Ovary (tissue), 7 donors: ENCODE measurements at regions not wholly inside any gene's neighbourhood (a gene's known extent, or its start where the extent isn't known, plus 50 kb on each side); places are given as distances from the start of the nearest gene placed in this dataset.

Experiments used
- DNase-seq, 5 donors: peaks; one replicate each; pipeline ENCODE4 v3.0.0-alpha.2; 2019 to 2020
- H3K27ac ChIP-seq, 2 donors: fragments of 200-600 bp; one replicate each; pipeline versions ENCODE4 v1.5.1 to v1.8.0; 2019 to 2022
- H3K27me3 ChIP-seq: fragments of 200-600 bp; one replicate; pipeline ENCODE4 v1.8.0; 2022
- H3K36me3 ChIP-seq: fragments of 200-600 bp; sonication (generic); one replicate; pipeline ENCODE4 v1.5.1; 2019
- H3K4me1 ChIP-seq: one replicate; pipeline ENCODE4 v1.8.1; 2013; ENCODE audit warnings: mild to moderate bottlenecking, moderate library complexity; ENCODE audit not compliant: insufficient read depth
- H3K4me3 ChIP-seq: fragments of 200-600 bp; sonication (generic); one replicate; pipeline ENCODE4 v1.5.1; 2017
- H3K9me3 ChIP-seq, 2 donors: fragments of 200-600 bp in 1 of 2; sonication (generic) in 1 of 2; one replicate each; pipeline versions ENCODE4 v1.5.1 to v1.8.1; 2013 to 2019; ENCODE audit warnings: mild to moderate bottlenecking in 1 of 2, moderate library complexity in 1 of 2
- CTCF ChIP-seq, 3 donors: fragments of 450-650 bp in 2 of 3; fragments of 200-600 bp in 1 of 3; IDR thresholded peaks; one replicate each; pipeline versions ENCODE4 v1.5.1 to v1.8.0; 2016 to 2022; ENCODE audit warnings: antibody characterized with exemption in 3 of 3, mild to moderate bottlenecking in 1 of 3
- EP300 ChIP-seq: sonication (generic); formaldehyde crosslinking; IDR thresholded peaks from one replicate; pipeline ENCODE4 v1.6.1; 2017; ENCODE audit warnings: antibody characterized with exemption
- POLR2A ChIP-seq: fragments of 450-650 bp; IDR thresholded peaks from one replicate; pipeline ENCODE4 v1.6.1; 2017; ENCODE audit warnings: antibody characterized with exemption, mild to moderate bottlenecking, moderate library complexity
- WGBS, 3 donors: extraction: QIAGEN DNeasy Blood & Tissue Kit in 1 of 3; methylation state at CpG; one replicate each; pipeline versions ENCODE4 v1.1.5 to v1.1.7; 2013 to 2017; 5-methylcytosine and 5-hydroxymethylcytosine counted together
- intact Hi-C, 4 donors: fragments of 100-400 bp; cut with DNase I; formaldehyde crosslinking; loops; one replicate each; pipeline versions ENCODE4 v1.11.0 to v1.15.1; 2022 to 2023
- donor health status: DM: no; HTN: no; CAD: no; lungs with moderate emphysema.
- donor health status: DM: no; HTN: no; CAD: no.
- donor health status: Bipolar disorder and iron deficiency.
- donor health status: DM: no; HTN: no; CAD: no.
- donor health status: DM: yes; HTN: yes; CAD: no.

GRCh38 chr4:178881937-178882336, 1439.7 kb upstream of the AGA start:
- intact Hi-C loops: no loop called here
- WGBS, 3 donors: 17 to 38% (median 32%) methylated on average over 1 of the region's 1 CpG
- DNase-seq: no peak
- Histone ChIP-seq H3K4me1 (no peaks in the 10 kb centered on the region), H3K36me3 (no peaks in the 10 kb centered on the region), H3K27me3 (no peaks in the 10 kb centered on the region), H3K9me3 (no peaks in the 10 kb centered on the region), H3K4me3 (no peak overlapping the region), H3K27ac (no peak overlapping the region)
- no peak for TF ChIP-seq CTCF (IDR thresholded peaks at IDR 0.05)
- TF ChIP-seq EP300: no peak
- no peak for TF ChIP-seq POLR2A

GRCh38 chr4:178894126-178894525, 1451.9 kb upstream of the AGA start:
- intact Hi-C loops: no loop called here
- TF ChIP-seq CTCF (IDR thresholded peaks at IDR 0.05) (no peak), POLR2A (no peak), EP300 (no peak)
- Histone ChIP-seq H3K9me3 (no peaks in the 10 kb centered on the region), H3K4me3 (no peak overlapping the region), H3K27ac (no peak overlapping the region), H3K27me3 (no peaks in the 10 kb centered on the region), H3K36me3 (no peaks in the 10 kb centered on the region), H3K4me1 (no peaks in the 10 kb centered on the region)
- no peak for DNase-seq
- 88 to 94% (median 90%) methylated on average over 9 of the region's 9 CpGs for WGBS, 3 donors

- Histone ChIP-seq H3K27me3 (no peaks in the 10 kb centered on the region), H3K36me3 (no peaks in the 10 kb centered on the region), H3K4me3 (no peak overlapping the region), H3K4me1 (no peaks in the 10 kb centered on the region), H3K9me3 (no peaks in the 10 kb centered on the region), H3K27ac (no peak overlapping the region)
- TF ChIP-seq CTCF (IDR thresholded peaks at IDR 0.05) (no peak), EP300 (no peak), POLR2A (no peak)
- no peak for DNase-seq
- intact Hi-C loops: no loop called here
- 61 to 76% (median 69%) methylated on average over 2 of the region's 2 CpGs for WGBS, 3 donors
Measured at GRCh38 chr4:178899084-178899483, 1456.8 kb upstream of the AGA start.

- Histone ChIP-seq H3K27ac (no peak overlapping the region), H3K36me3 (no peaks in the 10 kb centered on the region), H3K9me3 (no peaks in the 10 kb centered on the region), H3K4me1 (no peaks in the 10 kb centered on the region), H3K27me3 (no peaks in the 10 kb centered on the region), H3K4me3 (no peak overlapping the region)
- 19 to 36% (median 22%) methylated on average over 1 of the region's 1 CpG for WGBS, 3 donors
- TF ChIP-seq CTCF (IDR thresholded peaks at IDR 0.05) (no peak), POLR2A (no peak), EP300 (no peak)
- DNase-seq: no peak
- intact Hi-C loops: no loop called here
Measured at GRCh38 chr4:178917756-178918155, 1475.5 kb upstream of the AGA start.

- H3K36me3 ChIP-seq: no peaks in the 10 kb centered on the region
- H3K27ac ChIP-seq: no peak overlapping the region
- no peaks in the 10 kb centered on the region for H3K4me1 ChIP-seq
- TF ChIP-seq CTCF (IDR thresholded peaks at IDR 0.05) (no peak), POLR2A (no peak), EP300 (no peak)
- WGBS, 3 donors: 48 to 74% (median 74%) methylated on average over 1 of the region's 1 CpG
- DNase-seq: no peak
- H3K27me3 ChIP-seq: no peaks in the 10 kb centered on the region
- H3K4me3 ChIP-seq: no peak overlapping the region
- H3K9me3 ChIP-seq: no peaks in the 10 kb centered on the region
- intact Hi-C loops: no loop called here
Measured at GRCh38 chr4:178937130-178937529, 1494.9 kb upstream of the AGA start.
